Lower leg skin (tissue), 3 donors: ENCODE measurements at regions not wholly inside any gene's neighbourhood (a gene's known extent, or its start where the extent isn't known, plus 50 kb on each side); places are given as distances from the start of the nearest gene placed in this dataset.

ENCODE experiments used
- CTCF ChIP-seq, 3 donors: fragments of 450-650 bp; IDR thresholded peaks; one replicate each; pipeline ENCODE4 v1.5.1; 2016; ENCODE audit warnings: antibody characterized with exemption in 3 of 3, mild to moderate bottlenecking in 3 of 3, moderate library complexity in 2 of 3
- POLR2A ChIP-seq, 2 donors: fragments of 450-650 bp; IDR thresholded peaks; one replicate each; pipeline ENCODE4 v1.6.1; 2016 to 2017; ENCODE audit warnings: antibody characterized with exemption in 2 of 2, mild to moderate bottlenecking in 1 of 2, moderate library complexity in 1 of 2

- no peak for TF ChIP-seq POLR2A (IDR thresholded peaks at IDR 0.05)
- no peak for TF ChIP-seq CTCF (IDR thresholded peaks at IDR 0.05)
These were observed 327.7 kb downstream of the UTRN start for GRCh38 chr6:144612811-144613210.
